Endothelial cell of umbilical vein (primary cell): ENCODE measurements at regions not wholly inside any gene's neighbourhood (a gene's known extent, or its start where the extent isn't known, plus 50 kb on each side); places are given as distances from the start of the nearest gene placed in this dataset.

Experiments used
- BruUV-seq: library from RNA; stranded (reverse); fragments of 400-500 nt; replicated peaks from 2 replicates; lab custom pipeline; 2021; lab: Mats Ljungman, UMichigan
- CTCF ChIA-PET: fragments of 300-600, 350-600 bp; sonication (Branson Sonifier 250); formaldehyde crosslinking; loops from one replicate; lab custom pipeline; 2021; ENCODE audit warnings: antibody characterized with exemption, inconsistent platforms; lab: Charles Lee
- POLR2A ChIA-PET: fragments of 300-600, 350-600 bp; sonication (Branson Sonifier 250); formaldehyde crosslinking; loops from one replicate; lab custom pipeline; 2021; ENCODE audit warnings: antibody characterized with exemption, inconsistent platforms; lab: Charles Lee
- DNase-seq: peaks from one replicate; pipeline ENCODE4 v3.0.0-alpha.2; 2011; ENCODE audit warnings: low read depth, low spot score
- FAIRE-seq: peaks from 2 replicates; lab custom pipeline; 2011; peaks lifted over from hg19 to GRCh38; lab: Jason Lieb, UNC
- H2AFZ ChIP-seq: 2 replicates; pipeline ENCODE4 v1.6.0; 2012; ENCODE audit warnings: low read depth, low read length, control low read depth, inconsistent platforms
- H3K27ac ChIP-seq: 2 replicates; pipeline ENCODE4 v1.5.1; 2011; ENCODE audit warnings: low read depth, mild to moderate bottlenecking, control low read depth, low read length, moderate library complexity; ENCODE audit not compliant: insufficient read depth
- H3K27me3 ChIP-seq, 2 experiments: 2 replicates each; pipeline versions ENCODE4 v1.6.0 to v1.6.1; 2011; ENCODE audit warnings: low read length in 2 of 2, mixed read lengths in 1 of 2; ENCODE audit not compliant: control insufficient read depth in 2 of 2, insufficient read depth in 2 of 2
- H3K36me3 ChIP-seq, 2 experiments: 2 replicates in 1 of 2; 3 replicates in 1 of 2; pipeline ENCODE4 v1.5.1; 2011; ENCODE audit warnings: low read length in 2 of 2, mild to moderate bottlenecking in 1 of 2, moderate library complexity in 1 of 2; ENCODE audit not compliant: control insufficient read depth in 2 of 2, insufficient read depth in 2 of 2; ENCODE audit errors: extremely low read depth in 1 of 2
- H3K4me1 ChIP-seq: 3 replicates; pipeline ENCODE4 v1.5.1; 2011; ENCODE audit warnings: mild to moderate bottlenecking, low read length; ENCODE audit not compliant: control insufficient read depth, insufficient read depth; ENCODE audit errors: extremely low read depth
- H3K4me2 ChIP-seq: 2 replicates; pipeline ENCODE4 v1.6.1; 2011; ENCODE audit warnings: low read length, control low read depth, mixed read lengths; ENCODE audit not compliant: insufficient read depth
- H3K4me3 ChIP-seq, 3 experiments: fragments of 200-600 bp in 1 of 3; sonication (generic), shearing (Covaris generic) in 1 of 3; replicated peaks in 1 of 3; 2 replicates each; pipeline ENCODE4 v1.5.1; 2011 to 2016; ENCODE audit warnings: control low read depth in 3 of 3, low read length in 3 of 3, mild to moderate bottlenecking in 2 of 3, inconsistent platforms in 1 of 3, low read depth in 1 of 3, moderate library complexity in 1 of 3; ENCODE audit not compliant: insufficient read depth in 1 of 3
- H3K79me2 ChIP-seq: 2 replicates; pipeline ENCODE4 v1.6.0; 2012; ENCODE audit warnings: low read length, inconsistent platforms; ENCODE audit not compliant: control insufficient read depth, insufficient read depth
- H3K9ac ChIP-seq: replicated peaks from 2 replicates; pipeline ENCODE3; 2011; ENCODE audit warnings: low read length, control low read depth; ENCODE audit not compliant: insufficient read depth; ENCODE audit errors: extremely low read depth
- H3K9me1 ChIP-seq: replicated peaks from 3 replicates; pipeline ENCODE4 v1.6.0; 2011; ENCODE audit warnings: mild to moderate bottlenecking, low read length; ENCODE audit not compliant: control insufficient read depth, insufficient read depth; ENCODE audit errors: extremely low read depth
- H3K9me3 ChIP-seq: replicated peaks from 2 replicates; pipeline ENCODE4 v1.5.1; 2012; ENCODE audit warnings: low read length, inconsistent platforms; ENCODE audit not compliant: control insufficient read depth, insufficient read depth
- H4K20me1 ChIP-seq: replicated peaks from 2 replicates; pipeline ENCODE3; 2011; ENCODE audit warnings: mild to moderate bottlenecking, low read length; ENCODE audit not compliant: control insufficient read depth, insufficient read depth; ENCODE audit errors: extremely low read depth
- CTCF ChIP-seq, 2 donors: IDR thresholded peaks; 1 replicate in 1 of 2; 2 replicates in 1 of 2; pipeline ENCODE4 v1.5.1; 2011; ENCODE audit warnings: low read length in 2 of 2, mild to moderate bottlenecking in 2 of 2, moderate library complexity in 2 of 2, control low read depth in 1 of 2, inconsistent platforms in 1 of 2, low read depth in 1 of 2; ENCODE audit not compliant: insufficient read depth in 1 of 2; ENCODE audit errors: extremely low read depth in 1 of 2
- EZH2 ChIP-seq: IDR thresholded peaks from 2 replicates; pipeline ENCODE4 v1.6.1; 2012; ENCODE audit warnings: borderline replicate concordance, low read depth, mild to moderate bottlenecking, moderate library complexity, low read length, inconsistent platforms; ENCODE audit not compliant: severe bottlenecking
- FOS ChIP-seq: IDR thresholded peaks from 2 replicates; pipeline ENCODE4 v1.6.1; 2011; ENCODE audit warnings: mild to moderate bottlenecking, low read length, moderate library complexity, borderline replicate concordance; ENCODE audit not compliant: insufficient read depth
- JUN ChIP-seq: IDR thresholded peaks from 2 replicates; pipeline ENCODE4 v1.6.1; 2011; ENCODE audit warnings: borderline replicate concordance, low read depth; ENCODE audit not compliant: insufficient read length, insufficient read depth
- MAX ChIP-seq: IDR thresholded peaks from 2 replicates; pipeline ENCODE4 v1.6.1; 2011; ENCODE audit not compliant: insufficient read depth, insufficient read length
- MYC ChIP-seq: IDR thresholded peaks from one replicate; pipeline ENCODE4 v1.6.1; 2011; ENCODE audit warnings: mild to moderate bottlenecking, low read depth, low read length
- POLR2A ChIP-seq: IDR thresholded peaks from 2 replicates; pipeline ENCODE4 v1.6.1; 2012; ENCODE audit warnings: low read depth, mild to moderate bottlenecking, control low read depth, low read length
- dilution Hi-C: fragments of 300-500 bp; cut with MboI; formaldehyde crosslinking; loops from one replicate; pipeline ENCODE4 v1.15.0; 2019; ENCODE audit warnings: low sequenced_read_pairs; ENCODE audit not compliant: extremely low pct_ligation_motif_present
- intact Hi-C: fragments of 100-400 bp; cut with micrococcal nuclease; formaldehyde crosslinking; loops from one replicate; pipeline ENCODE4 v1.10.0; 2022

GRCh38 chr2:3062476-3063260, 314.9 kb downstream of the EIPR1 start:
- H3K9me3 ChIP-seq, result no peaks in the 10 kb centered on the region
- CTCF ChIA-PET, result no interaction called here
- H4K20me1 ChIP-seq, result no peaks in the 10 kb centered on the region
- FAIRE-seq, result no peak
- TF ChIP-seq JUN, result no peak
- TF ChIP-seq CTCF (IDR thresholded peaks at IDR 0.05; ENCODE audit: extremely low read depth in 1 of 2, insufficient read depth in 1 of 2, low read depth in 1 of 2, low read length in 2 of 2), result no peak
- no peak for TF ChIP-seq MAX
- no peak for TF ChIP-seq MYC
- TF ChIP-seq POLR2A, result no peak
- TF ChIP-seq FOS, result no peak
- TF ChIP-seq EZH2, result no peak
- intact Hi-C loops (no loop called here), dilution Hi-C loops (no loop called here)
- no peak overlapping the region for H3K4me3 ChIP-seq
- BruUV-seq, result no TSS peak
- H3K36me3 ChIP-seq, result no peaks in the 10 kb centered on the region
- no peaks in the 10 kb centered on the region for H3K27me3 ChIP-seq
- H3K9me1 ChIP-seq, result no peaks in the 10 kb centered on the region
- no peak overlapping the region for H3K4me2 ChIP-seq
- no peak overlapping the region for H2AFZ ChIP-seq
- no peaks in the 10 kb centered on the region for H3K79me2 ChIP-seq
- no peak for DNase-seq
- POLR2A ChIA-PET, result no interaction called here
- no peaks in the 10 kb centered on the region for H3K4me1 ChIP-seq
- no peak overlapping the region for H3K27ac ChIP-seq
- H3K9ac ChIP-seq, result no peak overlapping the region
